HCT116 (cell line): ENCODE measurements at regions not wholly inside any gene's neighbourhood (a gene's known extent, or its start where the extent isn't known, plus 50 kb on each side); places are given as distances from the start of the nearest gene placed in this dataset.

Source experiments
- ATAC-seq: fragments of 200-7000 bp; cut with Tn5 transposase; 2 replicates; pipeline ENCODE4 v1.9.1; 2020; ENCODE audit warnings: mild to moderate bottlenecking, moderate library complexity
- BruUV-seq: library from RNA; stranded (reverse); fragments of 400-500 nt; replicated peaks from 2 replicates; lab custom pipeline; 2021; lab: Mats Ljungman, UMichigan
- CTCF ChIA-PET: fragments of 300-600 bp; sonication (Branson Sonifier 250); formaldehyde crosslinking; loops from one replicate; lab custom pipeline; 2021; ENCODE audit warnings: antibody characterized with exemption; lab: Charles Lee
- POLR2A ChIA-PET: fragments of 300-600, 350-600 bp; sonication (Branson Sonifier 250); formaldehyde crosslinking; loops from one replicate; lab custom pipeline; 2021; ENCODE audit warnings: antibody characterized with exemption; lab: Charles Lee
- RAD21 ChIA-PET, 2 experiments: fragments of 300-600 bp; sonication (Branson Sonifier 250); formaldehyde crosslinking; loops; one replicate each; lab custom pipeline; 2023; ENCODE audit warnings: low total read pairs in 2 of 2; ENCODE audit not compliant: uncharacterized antibody in 2 of 2, unreplicated experiment in 2 of 2, low non-redundant PET in 1 of 2; lab: Charles Lee
- DNase-seq: peaks from one replicate; pipeline ENCODE4 v3.0.0-alpha.2; 2010; ENCODE audit warnings: low read depth, low spot score
- H2AFZ ChIP-seq: fragments of 200-600 bp; shearing (Covaris generic), sonication (generic); 2 replicates; pipeline ENCODE4 v1.6.1; 2017; ENCODE audit warnings: low read depth, mixed run types, mixed read lengths, antibody characterized with exemption, low read length; ENCODE audit not compliant: poor library complexity, severe bottlenecking
- H3K27ac ChIP-seq: 2 replicates; pipeline ENCODE4 v1.5.1; 2012; ENCODE audit warnings: low read depth, low read length
- H3K27me3 ChIP-seq: fragments of 200-600 bp; sonication (generic); 2 replicates; pipeline ENCODE4 v1.6.1; 2016; ENCODE audit warnings: mixed run types, low read length, mixed read lengths; ENCODE audit not compliant: insufficient read depth
- H3K36me3 ChIP-seq, 2 experiments: fragments of 200-500 bp in 1 of 2; fragments of 200-600 bp in 1 of 2; sonication (Bioruptor generic) in 1 of 2; sonication (generic) in 1 of 2; 2 replicates each; pipeline versions ENCODE4 v1.5.1 to v1.6.1; 2014 to 2016; ENCODE audit warnings: low read length in 2 of 2, inconsistent platforms in 1 of 2, mixed read lengths in 1 of 2, mixed run types in 1 of 2; ENCODE audit not compliant: insufficient read depth in 2 of 2, control insufficient read depth in 1 of 2
- H3K4me1 ChIP-seq, 2 experiments: fragments of 200-600 bp in 1 of 2; sonication (generic) in 1 of 2; 2 replicates each; pipeline versions ENCODE4 v1.5.1 to v1.6.1; 2012 to 2017; ENCODE audit warnings: low read length in 2 of 2, inconsistent platforms in 1 of 2, mild to moderate bottlenecking in 1 of 2, mixed read lengths in 1 of 2, mixed run types in 1 of 2, moderate library complexity in 1 of 2; ENCODE audit not compliant: insufficient read depth in 2 of 2, control insufficient read depth in 1 of 2
- H3K4me2 ChIP-seq: fragments of 200-600 bp; sonication (generic); 2 replicates; pipeline ENCODE4 v1.6.1; 2017; ENCODE audit warnings: mixed run types, low read length, mixed read lengths
- H3K4me3 ChIP-seq, 2 experiments: fragments of 200-600 bp in 1 of 2; sonication (generic) in 1 of 2; replicated peaks in 1 of 2; 2 replicates each; pipeline ENCODE4 v1.5.1; 2011 to 2016; ENCODE audit warnings: low read length in 2 of 2, control low read depth in 1 of 2, low read depth in 1 of 2, mild to moderate bottlenecking in 1 of 2, mixed read lengths in 1 of 2, mixed run types in 1 of 2
- H3K79me2 ChIP-seq: fragments of 200-600 bp; sonication (generic); 2 replicates; pipeline ENCODE4 v1.6.1; 2017; ENCODE audit warnings: mild to moderate bottlenecking, mixed run types, low read length, moderate library complexity, mixed read lengths; ENCODE audit not compliant: insufficient read depth
- H3K9ac ChIP-seq: fragments of 200-600 bp; sonication (generic); 2 replicates; pipeline ENCODE4 v1.6.1; 2016; ENCODE audit warnings: low read length, mixed read lengths
- H3K9me2 ChIP-seq: fragments of 200-600 bp; sonication (generic), shearing (Covaris generic); 2 replicates; pipeline ENCODE4 v1.6.1; 2017; ENCODE audit warnings: mixed run types, mild to moderate bottlenecking, moderate library complexity; ENCODE audit not compliant: insufficient read depth
- H3K9me3 ChIP-seq, 2 experiments: fragments of 200-500 bp in 1 of 2; fragments of 200-600 bp in 1 of 2; sonication (Bioruptor generic) in 1 of 2; sonication (generic) in 1 of 2; 2 replicates each; pipeline ENCODE4 v1.6.1; 2014 to 2017; ENCODE audit warnings: low read length in 2 of 2, mixed read lengths in 2 of 2, inconsistent platforms in 1 of 2, low read depth in 1 of 2, mild to moderate bottlenecking in 1 of 2, mixed run types in 1 of 2, moderate library complexity in 1 of 2; ENCODE audit not compliant: control insufficient read depth in 1 of 2, insufficient read depth in 1 of 2
- H4K20me1 ChIP-seq: fragments of 200-600 bp; sonication (generic), shearing (Covaris generic); 2 replicates; pipeline ENCODE4 v1.6.1; 2017; ENCODE audit warnings: mixed run types, mild to moderate bottlenecking, moderate library complexity; ENCODE audit not compliant: insufficient read depth
- CBX3 ChIP-seq: IDR thresholded peaks from 2 replicates; pipeline ENCODE4 v1.6.1; 2012; ENCODE audit warnings: low read depth
- CEBPB ChIP-seq: IDR thresholded peaks from 2 replicates; pipeline ENCODE4 v1.6.1; 2012; ENCODE audit warnings: low read depth
- EGR1 ChIP-seq: IDR thresholded peaks from 2 replicates; pipeline ENCODE4 v1.6.1; 2012; ENCODE audit warnings: low read depth
- EZH2 ChIP-seq: fragments of 200-600 bp; sonication (generic); IDR thresholded peaks from 2 replicates; pipeline ENCODE4 v1.6.1; 2017; ENCODE audit warnings: antibody characterized with exemption, mixed run types
- EZH2phosphoT487 ChIP-seq: fragments of 200-600 bp; IDR thresholded peaks from 2 replicates; pipeline ENCODE4 v1.6.1; 2018; ENCODE audit warnings: antibody characterized with exemption, borderline replicate concordance
- FOSL1 ChIP-seq: IDR thresholded peaks from 2 replicates; pipeline ENCODE4 v1.6.1; 2012; ENCODE audit warnings: low read depth
- JUND ChIP-seq: IDR thresholded peaks from 2 replicates; pipeline ENCODE4 v1.6.1; 2012
- POLR2A ChIP-seq: IDR thresholded peaks from 2 replicates; pipeline ENCODE4 v1.7.0; 2011; ENCODE audit warnings: borderline replicate concordance; ENCODE audit not compliant: insufficient read depth, insufficient read length; ENCODE audit errors: extremely low read depth
- POLR2AphosphoS5 ChIP-seq: IDR thresholded peaks from 2 replicates; pipeline ENCODE4 v1.6.1; 2011; ENCODE audit warnings: mild to moderate bottlenecking, low read depth, low read length, moderate library complexity
- RAD21 ChIP-seq: IDR thresholded peaks from 2 replicates; pipeline ENCODE4 v1.6.1; 2012; ENCODE audit warnings: low read depth, mild to moderate bottlenecking
- SIN3A ChIP-seq: IDR thresholded peaks from 2 replicates; pipeline ENCODE4 v1.6.1; 2012; ENCODE audit warnings: low read depth
- SRF ChIP-seq: IDR thresholded peaks from 2 replicates; pipeline ENCODE4 v1.6.1; 2012; ENCODE audit warnings: low read depth
- ZBTB33 ChIP-seq: IDR thresholded peaks from 2 replicates; pipeline ENCODE4 v1.6.1; 2011; ENCODE audit warnings: mild to moderate bottlenecking, low read length, moderate library complexity; ENCODE audit not compliant: insufficient replicate concordance; ENCODE audit errors: extremely low read depth
- ZFX ChIP-seq: fragments of 450-650 bp; IDR thresholded peaks from 2 replicates; pipeline ENCODE4 v1.6.1; 2017
- ZNF274 ChIP-seq: fragments of 200-500 bp; sonication (Bioruptor generic); IDR thresholded peaks from 2 replicates; pipeline ENCODE4 v1.6.1; 2014; ENCODE audit warnings: mild to moderate bottlenecking, low read depth, low read length, inconsistent platforms
- intact Hi-C: fragments of 100-400 bp; cut with micrococcal nuclease; formaldehyde crosslinking; loops from 2 replicates; pipeline ENCODE4 v1.10.0; 2022
- TF ChIP-seq, protein P1 (sequence below): IDR thresholded peaks from 2 replicates; pipeline ENCODE4 v1.6.1; 2012; ENCODE audit warnings: low read depth
- TF ChIP-seq, protein P2 (sequence below), 3 experiments: fragments of 200-600 bp in 1 of 3; sonication (generic) in 1 of 3; IDR thresholded peaks in 2 of 3; conservative IDR thresholded peaks in 1 of 3; 2 replicates each; pipeline ENCODE4 v1.5.1; 2012 to 2017; ENCODE audit warnings: low read depth in 2 of 3, low read length in 2 of 3, antibody characterized with exemption in 1 of 3, borderline replicate concordance in 1 of 3, control low read depth in 1 of 3, mild to moderate bottlenecking in 1 of 3, mixed read lengths in 1 of 3, mixed run types in 1 of 3, moderate library complexity in 1 of 3; ENCODE audit not compliant: insufficient read depth in 1 of 3

- Histone ChIP-seq H3K27ac (no peak overlapping the region), H3K9me3 (no peaks in the 10 kb centered on the region), H3K4me2 (no peak overlapping the region), H2AFZ (no peak overlapping the region), H3K79me2 (no peaks in the 10 kb centered on the region), H3K9ac (no peak overlapping the region), H3K27me3 (no peaks in the 10 kb centered on the region), H4K20me1 (no peaks in the 10 kb centered on the region), H3K36me3 (no peaks in the 10 kb centered on the region), H3K9me2 (no peaks in the 10 kb centered on the region)
- no peak for ATAC-seq
- no TSS peak for BruUV-seq
- CTCF ChIA-PET, result no interaction called here
- TF ChIP-seq, protein P1, sequence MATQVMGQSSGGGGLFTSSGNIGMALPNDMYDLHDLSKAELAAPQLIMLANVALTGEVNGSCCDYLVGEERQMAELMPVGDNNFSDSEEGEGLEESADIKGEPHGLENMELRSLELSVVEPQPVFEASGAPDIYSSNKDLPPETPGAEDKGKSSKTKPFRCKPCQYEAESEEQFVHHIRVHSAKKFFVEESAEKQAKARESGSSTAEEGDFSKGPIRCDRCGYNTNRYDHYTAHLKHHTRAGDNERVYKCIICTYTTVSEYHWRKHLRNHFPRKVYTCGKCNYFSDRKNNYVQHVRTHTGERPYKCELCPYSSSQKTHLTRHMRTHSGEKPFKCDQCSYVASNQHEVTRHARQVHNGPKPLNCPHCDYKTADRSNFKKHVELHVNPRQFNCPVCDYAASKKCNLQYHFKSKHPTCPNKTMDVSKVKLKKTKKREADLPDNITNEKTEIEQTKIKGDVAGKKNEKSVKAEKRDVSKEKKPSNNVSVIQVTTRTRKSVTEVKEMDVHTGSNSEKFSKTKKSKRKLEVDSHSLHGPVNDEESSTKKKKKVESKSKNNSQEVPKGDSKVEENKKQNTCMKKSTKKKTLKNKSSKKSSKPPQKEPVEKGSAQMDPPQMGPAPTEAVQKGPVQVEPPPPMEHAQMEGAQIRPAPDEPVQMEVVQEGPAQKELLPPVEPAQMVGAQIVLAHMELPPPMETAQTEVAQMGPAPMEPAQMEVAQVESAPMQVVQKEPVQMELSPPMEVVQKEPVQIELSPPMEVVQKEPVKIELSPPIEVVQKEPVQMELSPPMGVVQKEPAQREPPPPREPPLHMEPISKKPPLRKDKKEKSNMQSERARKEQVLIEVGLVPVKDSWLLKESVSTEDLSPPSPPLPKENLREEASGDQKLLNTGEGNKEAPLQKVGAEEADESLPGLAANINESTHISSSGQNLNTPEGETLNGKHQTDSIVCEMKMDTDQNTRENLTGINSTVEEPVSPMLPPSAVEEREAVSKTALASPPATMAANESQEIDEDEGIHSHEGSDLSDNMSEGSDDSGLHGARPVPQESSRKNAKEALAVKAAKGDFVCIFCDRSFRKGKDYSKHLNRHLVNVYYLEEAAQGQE, result no peak
- TF ChIP-seq EGR1, result no peak
- TF ChIP-seq, protein P2, sequence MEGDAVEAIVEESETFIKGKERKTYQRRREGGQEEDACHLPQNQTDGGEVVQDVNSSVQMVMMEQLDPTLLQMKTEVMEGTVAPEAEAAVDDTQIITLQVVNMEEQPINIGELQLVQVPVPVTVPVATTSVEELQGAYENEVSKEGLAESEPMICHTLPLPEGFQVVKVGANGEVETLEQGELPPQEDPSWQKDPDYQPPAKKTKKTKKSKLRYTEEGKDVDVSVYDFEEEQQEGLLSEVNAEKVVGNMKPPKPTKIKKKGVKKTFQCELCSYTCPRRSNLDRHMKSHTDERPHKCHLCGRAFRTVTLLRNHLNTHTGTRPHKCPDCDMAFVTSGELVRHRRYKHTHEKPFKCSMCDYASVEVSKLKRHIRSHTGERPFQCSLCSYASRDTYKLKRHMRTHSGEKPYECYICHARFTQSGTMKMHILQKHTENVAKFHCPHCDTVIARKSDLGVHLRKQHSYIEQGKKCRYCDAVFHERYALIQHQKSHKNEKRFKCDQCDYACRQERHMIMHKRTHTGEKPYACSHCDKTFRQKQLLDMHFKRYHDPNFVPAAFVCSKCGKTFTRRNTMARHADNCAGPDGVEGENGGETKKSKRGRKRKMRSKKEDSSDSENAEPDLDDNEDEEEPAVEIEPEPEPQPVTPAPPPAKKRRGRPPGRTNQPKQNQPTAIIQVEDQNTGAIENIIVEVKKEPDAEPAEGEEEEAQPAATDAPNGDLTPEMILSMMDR (IDR thresholded peaks at IDR 0.05 in 2 of 3, conservative IDR thresholded peaks at IDR 0.05 in 1 of 3; ENCODE audit: borderline replicate concordance in 1 of 3, insufficient read depth in 1 of 3, low read depth in 2 of 3, low read length in 2 of 3), result no peak
- no peak for TF ChIP-seq ZNF274
- TF ChIP-seq FOSL1, result no peak
- no peak for TF ChIP-seq ZBTB33
- no peak for TF ChIP-seq EZH2phosphoT487
- TF ChIP-seq SIN3A, result no peak
- no peak for TF ChIP-seq EZH2
- no peak for TF ChIP-seq POLR2AphosphoS5
- no peak for TF ChIP-seq CBX3
- TF ChIP-seq RAD21, result no peak
- TF ChIP-seq JUND, result no peak
- no peak for TF ChIP-seq ZFX
- no peak for TF ChIP-seq POLR2A
- TF ChIP-seq SRF, result no peak
- no peak for TF ChIP-seq CEBPB
- TF ChIP-seq, all 23 proteins: peak for 0
- peaks cover 0 to 6% of the 10 kb centered on the region in 2 experiments; a peak in 1 of 4 replicates for H3K4me1 ChIP-seq
- POLR2A ChIA-PET, result no interaction called here
- RAD21 ChIA-PET, result no interaction called here
- no peak overlapping the region for H3K4me3 ChIP-seq
- intact Hi-C loops, result no loop called here
- DNase-seq, result no peak
Measured at GRCh38 chr2:118689456-118689855, 158.0 kb downstream of the EN1 start.
